NCI-H1694 treated with DMSO at 0.1 percent for 48 hours (cell line): ENCODE measurements at regions not wholly inside any gene's neighbourhood (a gene's known extent, or its start where the extent isn't known, plus 50 kb on each side); places are given as distances from the start of the nearest gene placed in this dataset.
"Not testable (repeated sequence)": the region's sequence is repeated elsewhere in the genome, so short reads cannot be mapped to it uniquely, and the experiment has no call there.

ENCODE experiments used
- DNase-seq: peaks from one replicate; lab custom pipeline; 2025; lab: John Stamatoyannopoulos, UW

DNA sequence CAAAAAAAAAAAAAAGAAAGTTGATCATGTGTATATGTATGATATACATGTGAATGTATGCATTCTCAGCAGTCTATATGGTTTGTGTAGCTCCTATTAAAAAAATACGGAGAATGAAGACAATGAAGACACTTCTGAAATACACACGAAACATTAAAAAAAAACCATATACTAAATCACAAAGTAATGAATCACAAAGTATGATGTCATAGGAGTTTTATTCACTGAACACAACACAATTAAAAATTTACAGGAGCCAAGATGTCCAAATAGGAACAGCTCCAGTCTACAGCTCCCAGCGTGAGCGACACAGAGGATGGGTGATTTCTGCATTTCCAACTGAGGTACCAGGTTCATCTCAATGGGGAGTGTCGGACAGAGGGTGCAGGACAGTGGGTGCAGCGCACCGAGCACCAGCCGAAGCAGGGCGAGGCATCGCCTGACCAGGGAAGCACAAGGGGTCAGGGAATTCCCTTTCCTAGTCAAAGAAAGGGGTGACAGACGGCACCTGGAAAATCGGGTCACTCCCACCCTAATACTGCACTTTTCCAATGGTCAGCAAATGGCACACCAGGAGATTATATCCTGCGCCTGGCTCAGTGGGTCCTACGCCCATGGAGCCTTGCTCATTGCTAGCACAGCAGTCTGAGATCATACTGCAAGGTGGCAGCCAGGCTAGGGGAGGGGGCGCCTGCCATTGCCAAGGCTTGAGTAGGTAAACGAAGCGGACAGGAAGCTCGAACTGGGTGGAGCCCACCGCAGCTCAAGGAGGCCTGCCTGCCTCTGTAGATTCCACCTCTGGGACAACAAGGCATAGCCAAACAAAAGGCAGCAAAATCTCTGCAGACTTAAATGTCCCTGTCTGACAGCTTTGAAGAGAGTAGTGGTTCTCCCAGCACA lies 53.9 kb upstream of the TUSC1 start:
- not testable (repeated sequence) for DNase-seq
